Activated T-helper 1 cell treated with anti-CD3 and anti-CD28 coated beads, Interleukin-12 subunit alpha, Interleukin-12 subunit beta, Interleukin-2, Interleukin-4 antibody, amounts not matched to agents 30 ng/mL and 10 ng/mL and 1 ng/mL, durations not matched to agents 14 hours and 24 hours and 36 hours (primary cell): ENCODE measurements at regions not wholly inside any gene's neighbourhood (a gene's known extent, or its start where the extent isn't known, plus 50 kb on each side); places are given as distances from the start of the nearest gene placed in this dataset.

ENCODE experiments used
- DNase-seq: peaks from one replicate; pipeline ENCODE4 v3.0.0; 2021; ENCODE audit warnings: low spot score
- H3K27ac Mint-ChIP-seq: one replicate; pipeline ENCODE4 v1.8.0; 2021; ENCODE audit warnings: mild to moderate bottlenecking, mixed read lengths
- H3K27me3 Mint-ChIP-seq: one replicate; pipeline ENCODE4 v1.8.0; 2022; ENCODE audit warnings: mild to moderate bottlenecking, moderate library complexity, mixed read lengths; ENCODE audit not compliant: insufficient read depth
- H3K36me3 Mint-ChIP-seq: one replicate; pipeline ENCODE4 v1.8.0; 2021; ENCODE audit warnings: low read depth, mixed read lengths
- H3K4me1 Mint-ChIP-seq: one replicate; pipeline ENCODE4 v1.8.0; 2021; ENCODE audit warnings: low read depth, mixed read lengths
- H3K4me3 Mint-ChIP-seq: one replicate; pipeline ENCODE4 v1.8.0; 2021; ENCODE audit warnings: mild to moderate bottlenecking, moderate library complexity, mixed read lengths
- H3K9me3 Mint-ChIP-seq: one replicate; pipeline ENCODE4 v1.8.0; 2021; ENCODE audit warnings: mixed read lengths
- intact Hi-C: fragments of 100-400 bp; cut with micrococcal nuclease; formaldehyde crosslinking; loops from one replicate; pipeline ENCODE4 v1.15.1; 2024

DNA sequence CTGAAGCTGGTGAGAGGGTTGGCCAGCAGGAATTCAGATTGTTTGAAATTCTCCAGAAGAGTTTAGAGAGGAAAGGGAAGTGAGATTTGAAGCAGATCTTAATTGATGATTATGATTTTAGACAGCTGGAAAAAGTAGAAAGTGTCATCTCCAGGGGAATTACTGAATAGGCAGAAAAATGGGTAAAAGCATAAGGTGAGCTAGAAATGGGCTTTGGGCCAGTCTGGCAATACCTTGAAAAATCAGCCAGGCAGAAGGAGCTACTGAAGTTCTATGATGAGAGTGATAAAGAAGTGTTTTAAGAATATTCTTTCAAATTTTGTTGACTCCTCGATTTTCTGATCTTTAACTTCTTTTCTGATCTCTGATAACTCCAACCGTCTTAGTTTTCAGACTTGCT is 172.9 kb upstream of the CCDC150 start:
- Mint-ChIP-seq H3K9me3 (peaks cover 4% of the 10 kb centered on the region), H3K27me3 (peaks cover 51% of the 10 kb centered on the region), H3K4me1 (no peaks in the 10 kb centered on the region), H3K27ac (no peak overlapping the region), H3K36me3 (no peaks in the 10 kb centered on the region), H3K4me3 (no peak overlapping the region)
- DNase-seq, result no peak
- intact Hi-C loops, result no loop called here

DNA sequence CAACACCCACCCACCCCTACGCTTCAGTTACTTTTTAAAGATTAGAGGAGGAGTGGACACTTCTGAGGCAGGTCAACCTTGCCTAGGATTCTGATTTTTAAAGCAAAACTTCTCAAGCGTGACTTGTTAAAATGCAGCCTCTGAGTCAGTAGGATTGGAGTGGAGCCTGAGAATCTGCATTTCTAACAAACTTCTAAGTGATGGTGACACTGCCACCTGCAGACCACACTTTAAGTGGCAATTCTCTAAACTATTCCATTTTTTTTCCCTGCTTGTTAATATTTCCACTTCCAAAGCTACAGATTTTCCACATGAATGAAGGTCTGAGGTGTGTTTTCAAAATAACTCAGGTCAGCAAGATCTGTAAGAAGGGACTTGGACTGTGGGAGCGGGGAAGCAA is 171.1 kb upstream of the CCDC150 start:
- Mint-ChIP-seq H3K27ac (no peak overlapping the region), H3K36me3 (no peaks in the 10 kb centered on the region), H3K4me1 (no peaks in the 10 kb centered on the region), H3K4me3 (no peak overlapping the region), H3K27me3 (peaks cover 50% of the 10 kb centered on the region), H3K9me3 (no peaks in the 10 kb centered on the region)
- intact Hi-C loops, result no loop called here
- no peak for DNase-seq

DNA sequence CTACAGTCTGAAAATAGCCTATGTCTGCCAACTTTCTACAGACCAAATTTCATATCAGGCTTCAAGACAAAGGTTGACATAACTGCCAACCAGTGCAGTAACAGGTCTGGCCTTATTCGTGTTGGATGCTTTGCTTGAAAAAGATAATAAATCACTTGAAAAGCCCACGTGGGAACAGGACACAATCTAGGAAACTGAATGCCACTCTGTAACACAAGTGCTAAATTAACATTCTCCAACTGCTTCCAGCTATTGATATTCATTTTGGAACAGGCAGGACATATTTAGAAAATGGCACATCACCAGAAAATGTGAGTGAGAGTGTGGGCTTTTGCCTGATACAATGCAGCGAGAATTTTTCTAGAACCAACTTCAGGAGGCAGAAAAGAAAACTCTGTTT is 165.9 kb upstream of the CCDC150 start:
- intact Hi-C loops, result no loop called here

DNA sequence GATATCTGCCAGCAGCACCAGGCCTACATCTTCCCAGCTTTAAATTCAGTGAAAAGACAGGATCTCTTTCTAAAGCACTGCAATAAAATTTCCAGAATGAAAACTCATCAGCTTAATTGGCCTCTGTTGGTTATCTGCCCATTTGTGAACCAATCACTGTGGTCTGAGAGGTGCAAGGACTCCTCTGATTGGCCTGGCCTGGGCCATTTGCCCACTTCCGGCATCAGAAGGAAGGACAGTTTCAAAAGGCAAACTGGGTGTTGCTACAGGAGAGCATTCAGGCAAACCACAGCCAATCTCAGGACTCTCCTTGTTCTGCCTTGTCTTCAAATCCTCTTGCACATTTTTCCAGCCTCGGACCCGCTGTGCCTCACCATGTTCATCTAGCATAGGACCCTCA is 163.9 kb upstream of the CCDC150 start:
- peaks cover 24% of the 10 kb centered on the region for H3K27me3 Mint-ChIP-seq
- no peak for DNase-seq
- no peaks in the 10 kb centered on the region for H3K9me3 Mint-ChIP-seq
- intact Hi-C loops, result no loop called here
- H3K4me3 Mint-ChIP-seq, result no peak overlapping the region
- no peaks in the 10 kb centered on the region for H3K36me3 Mint-ChIP-seq
- no peaks in the 10 kb centered on the region for H3K4me1 Mint-ChIP-seq
- no peak overlapping the region for H3K27ac Mint-ChIP-seq

More for the DNA sequence above, 165.9 kb upstream of the CCDC150 start:
- Mint-ChIP-seq H3K9me3 (no peaks in the 10 kb centered on the region), H3K4me1 (no peaks in the 10 kb centered on the region), H3K36me3 (no peaks in the 10 kb centered on the region), H3K27ac (no peak overlapping the region), H3K27me3 (peaks cover 26% of the 10 kb centered on the region), H3K4me3 (no peak overlapping the region)
- no peak for DNase-seq

DNA sequence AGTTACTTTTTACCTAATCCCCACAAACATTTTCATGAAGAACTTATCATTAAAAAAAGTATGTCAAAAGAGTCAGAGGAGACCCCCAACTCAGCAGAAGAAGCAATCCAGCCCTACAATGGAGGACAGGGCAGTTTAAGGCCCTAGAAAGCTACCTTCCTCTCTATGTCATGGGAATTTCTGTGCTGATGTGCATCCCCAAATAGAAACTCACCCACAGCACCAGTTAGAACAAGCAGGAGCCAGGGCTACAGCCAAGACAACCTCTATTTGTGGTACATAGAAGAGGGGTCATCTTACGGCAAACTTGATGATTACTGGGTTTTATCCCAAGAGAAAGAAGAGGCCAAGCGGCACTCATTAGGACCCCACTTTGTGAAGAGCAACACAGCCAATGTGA is 160.9 kb upstream of the CCDC150 start:
- no peaks in the 10 kb centered on the region for H3K9me3 Mint-ChIP-seq
- H3K4me1 Mint-ChIP-seq, result no peaks in the 10 kb centered on the region
- intact Hi-C loops, result no loop called here
- H3K36me3 Mint-ChIP-seq, result no peaks in the 10 kb centered on the region
- DNase-seq, result no peak
- peaks cover 23% of the 10 kb centered on the region for H3K27me3 Mint-ChIP-seq
- H3K27ac Mint-ChIP-seq, result no peak overlapping the region
- H3K4me3 Mint-ChIP-seq, result no peak overlapping the region

DNA sequence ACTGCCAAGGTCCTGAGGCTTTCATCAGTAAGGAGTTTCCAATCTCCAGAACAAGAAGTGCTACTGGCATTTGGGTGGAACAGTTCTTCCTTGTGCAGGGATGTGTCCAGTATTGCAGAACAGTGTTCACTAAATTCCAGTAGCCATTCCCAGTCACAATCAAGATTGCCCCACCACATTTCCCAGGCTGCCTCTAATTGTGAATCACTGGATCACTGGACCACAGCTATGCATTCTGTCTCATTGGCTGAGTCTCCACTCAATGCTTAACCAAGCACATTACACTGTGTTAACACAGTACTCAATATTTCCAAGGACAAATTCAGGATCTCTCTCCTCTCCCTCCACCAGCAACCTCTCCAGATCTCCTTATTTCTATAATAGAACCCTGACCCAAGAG is 160.2 kb upstream of the CCDC150 start:
- intact Hi-C loops, result no loop called here
- Mint-ChIP-seq H3K36me3 (no peaks in the 10 kb centered on the region), H3K4me3 (no peak overlapping the region), H3K27ac (no peak overlapping the region), H3K4me1 (no peaks in the 10 kb centered on the region), H3K9me3 (no peaks in the 10 kb centered on the region), H3K27me3 (peaks cover 21% of the 10 kb centered on the region)
- no peak for DNase-seq

DNA sequence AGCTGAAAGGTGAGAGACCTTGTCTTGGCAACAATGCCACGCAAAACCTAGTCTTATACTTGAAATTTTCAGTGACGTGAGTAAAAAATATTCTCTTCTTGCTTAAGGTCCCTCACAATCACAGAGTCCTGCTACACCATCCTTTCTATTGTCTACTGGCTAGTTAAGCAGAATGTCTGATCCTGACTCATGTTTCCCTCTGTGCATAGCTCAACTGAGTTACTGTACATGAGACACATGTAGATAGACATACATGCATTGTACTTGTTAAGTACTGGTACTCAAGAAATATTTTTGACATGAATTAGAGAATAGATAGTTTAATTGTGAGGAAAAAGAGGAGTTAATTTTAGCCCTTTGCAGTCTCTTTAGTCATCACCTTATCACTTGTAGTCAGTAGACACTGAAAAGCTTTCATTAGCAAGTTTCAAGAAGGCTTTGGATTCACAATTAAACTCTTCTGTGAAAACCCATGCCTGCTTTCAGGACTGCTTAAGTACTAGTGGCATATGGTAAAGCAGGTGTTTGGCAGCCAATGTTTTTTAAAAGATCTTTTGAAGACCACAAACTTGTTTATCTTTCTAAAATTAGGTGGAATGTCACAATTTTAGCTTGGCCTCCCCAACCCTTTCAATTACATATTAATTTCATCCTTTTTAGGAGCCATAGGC is 158.7 kb upstream of the CCDC150 start:
- DNase-seq, result no peak
- Mint-ChIP-seq H3K27me3 (peaks cover 28% of the 10 kb centered on the region), H3K27ac (no peak overlapping the region), H3K36me3 (no peaks in the 10 kb centered on the region), H3K4me1 (no peaks in the 10 kb centered on the region), H3K9me3 (no peaks in the 10 kb centered on the region), H3K4me3 (no peak overlapping the region)
- intact Hi-C loops, result no loop called here

DNA sequence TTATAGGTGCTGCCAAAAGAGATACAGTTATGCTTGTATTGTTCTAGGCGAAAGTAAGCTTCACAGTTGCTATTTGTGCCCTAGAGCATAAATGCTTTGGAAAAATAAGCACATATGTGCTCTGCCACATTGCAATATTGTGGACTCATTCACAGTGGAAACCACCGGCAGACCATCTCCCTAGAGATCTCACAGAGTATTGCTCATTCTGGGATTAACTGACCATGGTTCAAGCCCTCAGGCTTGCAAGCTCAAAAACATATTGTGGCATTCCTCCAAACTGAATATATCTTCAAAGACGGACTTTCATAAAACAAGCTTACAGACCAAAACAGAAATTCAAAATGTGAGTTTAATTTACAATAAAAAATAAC is 158.2 kb upstream of the CCDC150 start:
- H3K4me3 Mint-ChIP-seq, result no peak overlapping the region
- H3K36me3 Mint-ChIP-seq, result no peaks in the 10 kb centered on the region
- no peaks in the 10 kb centered on the region for H3K4me1 Mint-ChIP-seq
- H3K27ac Mint-ChIP-seq, result no peak overlapping the region
- intact Hi-C loops, result no loop called here
- H3K27me3 Mint-ChIP-seq, result peaks cover 28% of the 10 kb centered on the region
- no peaks in the 10 kb centered on the region for H3K9me3 Mint-ChIP-seq
- no peak for DNase-seq

DNA sequence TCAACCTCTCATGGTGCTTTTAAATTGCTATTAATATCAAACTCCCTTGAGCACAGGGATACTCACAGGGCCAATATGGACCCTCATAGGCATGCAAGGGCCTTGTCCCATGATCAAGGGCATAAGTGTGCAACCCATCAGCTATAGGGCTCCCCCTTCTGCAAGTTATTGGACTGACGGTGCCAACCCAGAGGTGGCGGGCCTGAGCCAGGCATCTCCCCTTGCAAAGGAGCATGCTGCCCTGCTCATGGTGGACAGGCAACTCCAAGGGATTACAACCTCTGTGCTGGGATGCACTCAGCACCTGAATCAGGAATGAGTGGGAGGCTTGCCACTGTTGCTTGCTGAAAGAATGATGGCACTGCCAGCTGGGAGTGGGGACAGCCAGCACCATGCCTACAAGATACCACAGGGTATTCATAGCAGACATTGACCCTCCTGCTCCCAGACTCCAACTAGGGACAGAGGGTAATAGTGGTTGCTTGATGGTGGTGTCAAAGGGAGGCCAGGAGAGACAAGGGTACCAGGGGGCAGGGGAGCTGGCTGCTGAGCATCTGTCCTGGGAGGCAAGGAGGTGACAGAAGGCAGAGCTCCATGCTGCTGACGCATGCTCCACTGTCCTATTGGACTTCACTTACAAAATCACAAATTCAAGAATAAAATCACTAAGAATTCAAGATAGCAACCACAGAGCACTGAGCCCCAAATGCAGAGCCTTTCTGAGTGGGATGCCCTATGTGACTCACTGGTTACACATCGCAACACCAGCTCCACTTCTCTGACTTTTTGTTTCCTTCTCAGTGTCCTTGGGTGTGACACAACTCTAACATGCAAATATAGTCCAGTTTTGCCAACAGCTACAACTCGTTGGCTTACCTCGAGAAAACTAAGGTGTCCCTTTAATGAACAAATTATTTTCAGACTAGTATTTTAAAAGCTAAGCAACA is 157.1 kb upstream of the CCDC150 start:
- no peak for DNase-seq
- Mint-ChIP-seq H3K4me3 (no peak overlapping the region), H3K27me3 (peaks cover 28% of the 10 kb centered on the region), H3K4me1 (no peaks in the 10 kb centered on the region), H3K9me3 (no peaks in the 10 kb centered on the region), H3K27ac (no peak overlapping the region), H3K36me3 (no peaks in the 10 kb centered on the region)
- intact Hi-C loops, result no loop called here

DNA sequence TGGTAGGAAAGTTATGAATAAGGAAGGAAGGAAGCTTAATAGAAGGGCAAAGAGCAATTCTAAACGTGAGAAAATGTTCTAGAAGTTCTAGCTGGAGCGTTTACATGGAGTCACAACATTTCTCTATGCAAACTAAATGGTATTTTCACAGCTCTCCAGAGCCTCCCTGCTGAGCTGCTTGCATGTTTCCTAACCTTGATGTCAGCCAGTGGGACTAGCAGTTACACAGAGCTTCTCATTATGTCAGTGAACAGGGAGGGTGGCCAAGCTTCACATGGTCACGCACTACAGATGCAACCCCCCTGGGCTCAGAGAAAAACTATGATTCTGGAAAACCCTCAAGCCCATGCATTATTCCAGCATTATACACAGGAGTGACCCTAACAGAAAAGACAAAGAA is 153.4 kb upstream of the CCDC150 start:
- H3K36me3 Mint-ChIP-seq, result no peaks in the 10 kb centered on the region
- H3K4me3 Mint-ChIP-seq, result no peak overlapping the region
- peaks cover 34% of the 10 kb centered on the region for H3K27me3 Mint-ChIP-seq
- no peak for DNase-seq
- intact Hi-C loops, result no loop called here
- H3K9me3 Mint-ChIP-seq, result no peaks in the 10 kb centered on the region
- no peak overlapping the region for H3K27ac Mint-ChIP-seq
- H3K4me1 Mint-ChIP-seq, result no peaks in the 10 kb centered on the region

DNA sequence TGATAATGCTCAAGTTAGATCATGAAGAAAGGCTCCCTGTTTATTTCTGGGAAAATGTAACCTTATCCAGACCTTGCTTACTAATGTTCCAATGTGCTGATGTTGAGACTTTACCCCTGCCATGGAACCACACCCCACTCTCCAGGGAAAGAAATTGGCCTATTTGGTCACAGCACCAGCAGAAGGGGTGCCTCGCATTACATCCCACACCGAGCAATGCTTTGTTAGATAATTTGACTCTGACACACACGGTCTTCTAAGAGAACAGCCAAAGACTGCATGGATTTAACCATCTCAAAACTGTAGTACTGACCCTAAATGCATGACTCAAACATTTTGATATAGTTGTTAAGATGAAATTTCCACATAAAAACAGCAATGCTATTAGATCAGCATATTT is 152.1 kb upstream of the CCDC150 start:
- Mint-ChIP-seq H3K4me1 (no peaks in the 10 kb centered on the region), H3K4me3 (no peak overlapping the region), H3K27me3 (peaks cover 32% of the 10 kb centered on the region), H3K9me3 (no peaks in the 10 kb centered on the region), H3K27ac (no peak overlapping the region), H3K36me3 (no peaks in the 10 kb centered on the region)
- intact Hi-C loops, result no loop called here
- DNase-seq, result no peak

DNA sequence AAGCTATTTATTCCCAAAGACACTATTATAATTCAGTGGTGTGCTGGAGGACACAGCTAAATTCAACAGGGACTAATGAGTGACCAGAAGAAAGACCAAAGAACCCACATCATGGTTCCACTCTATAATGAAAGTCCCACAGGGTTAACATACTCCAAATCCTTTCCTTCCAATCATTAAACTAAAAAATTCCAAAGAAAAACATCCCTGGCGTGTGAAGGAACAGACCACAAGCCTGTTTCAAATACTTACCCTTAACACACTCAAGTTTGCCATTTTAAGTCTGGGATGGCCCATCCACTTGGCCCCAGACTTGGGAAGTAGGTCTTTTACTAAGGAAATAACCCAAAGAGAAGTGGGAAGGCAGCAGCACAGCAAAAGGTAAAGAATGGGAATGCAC is 150.1 kb upstream of the CCDC150 start:
- intact Hi-C loops, result no loop called here
- no peaks in the 10 kb centered on the region for H3K4me1 Mint-ChIP-seq
- H3K36me3 Mint-ChIP-seq, result no peaks in the 10 kb centered on the region
- no peak overlapping the region for H3K4me3 Mint-ChIP-seq
- peaks cover 24% of the 10 kb centered on the region for H3K27me3 Mint-ChIP-seq
- no peak overlapping the region for H3K27ac Mint-ChIP-seq
- H3K9me3 Mint-ChIP-seq, result no peaks in the 10 kb centered on the region
- no peak for DNase-seq

DNA sequence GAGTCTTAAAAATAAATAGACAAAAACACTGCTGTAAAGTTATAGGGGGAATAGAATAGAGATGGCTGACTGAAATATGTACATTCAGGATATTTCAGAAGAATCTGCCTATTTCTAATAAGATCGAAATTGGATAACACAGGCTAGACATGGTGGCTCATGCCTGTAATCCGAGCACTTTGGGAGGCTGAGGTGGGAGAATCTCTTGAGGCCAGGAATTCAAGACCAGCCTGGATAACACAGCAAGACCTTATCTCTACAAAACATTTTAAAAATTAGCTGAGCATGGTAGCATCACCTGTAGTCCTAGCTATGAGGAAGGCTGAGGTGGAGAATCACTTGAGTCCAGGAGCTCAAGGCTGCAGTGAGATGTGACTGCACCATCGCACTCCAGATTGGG is 146.6 kb upstream of the CCDC150 start:
- H3K36me3 Mint-ChIP-seq, result no peaks in the 10 kb centered on the region
- intact Hi-C loops, result no loop called here
- H3K9me3 Mint-ChIP-seq, result peaks cover 4% of the 10 kb centered on the region
- no peak overlapping the region for H3K4me3 Mint-ChIP-seq
- no peaks in the 10 kb centered on the region for H3K4me1 Mint-ChIP-seq
- DNase-seq, result no peak
- H3K27ac Mint-ChIP-seq, result no peak overlapping the region
- peaks cover 13% of the 10 kb centered on the region for H3K27me3 Mint-ChIP-seq
